SK-N-SH treated with all-trans-retinoic acid at 6 μM for 48 hours (cell line): ENCODE measurements at regions not wholly inside any gene's neighbourhood (a gene's known extent, or its start where the extent isn't known, plus 50 kb on each side); places are given as distances from the start of the nearest gene placed in this dataset.
"Not testable (repeated sequence)": the region's sequence is repeated elsewhere in the genome, so short reads cannot be mapped to it uniquely, and the experiment has no call there.

Experiments used
- BACH2 ChIP-seq: fragments of 250-450 bp; sonication (Bioruptor Pico); IDR thresholded peaks from 2 replicates; pipeline ENCODE4 v1.9.0; 2021; ENCODE audit warnings: mild to moderate bottlenecking, borderline replicate concordance
- OSR1 ChIP-seq: fragments of 250-450 bp; sonication (Bioruptor Pico); IDR thresholded peaks from 2 replicates; pipeline ENCODE4 v1.8.0; 2022; ENCODE audit warnings: moderate library complexity, mild to moderate bottlenecking, inconsistent platforms
- PATZ1 ChIP-seq: fragments of 250-450 bp; sonication (Bioruptor Pico); IDR thresholded peaks from 2 replicates; pipeline ENCODE4 v1.8.0; 2020; ENCODE audit warnings: mild to moderate bottlenecking, moderate library complexity, borderline replicate concordance
- POU6F1 ChIP-seq: fragments of 250-450 bp; sonication (Bioruptor Pico); IDR thresholded peaks from 2 replicates; pipeline ENCODE4 v1.8.0; 2021; ENCODE audit warnings: low read depth, mild to moderate bottlenecking, moderate library complexity, borderline replicate concordance
- RARB ChIP-seq: fragments of 250-450 bp; sonication (Bioruptor Pico); IDR thresholded peaks from 2 replicates; pipeline ENCODE4 v1.8.0; 2021; ENCODE audit warnings: mild to moderate bottlenecking, moderate library complexity
- SNAI2 ChIP-seq: fragments of 250-450 bp; sonication (Bioruptor Pico); IDR thresholded peaks from 2 replicates; pipeline ENCODE4 v1.5.0; 2020; ENCODE audit warnings: mild to moderate bottlenecking, moderate library complexity
- TSHZ2 ChIP-seq: fragments of 250-450 bp; sonication (Bioruptor Pico); IDR thresholded peaks from 2 replicates; pipeline ENCODE4 v1.5.0; 2020; ENCODE audit warnings: mild to moderate bottlenecking, moderate library complexity
- ZFP30 ChIP-seq: fragments of 450-650 bp; formaldehyde crosslinking; IDR thresholded peaks from 2 replicates; pipeline ENCODE4 v1.5.0; 2022; ENCODE audit warnings: mild to moderate bottlenecking, moderate library complexity

- TF ChIP-seq BACH2 (CRISPR knock-in tag); PATZ1 (CRISPR knock-in tag); TSHZ2; ZFP30; RARB (CRISPR knock-in tag); OSR1 (CRISPR knock-in tag); POU6F1; SNAI2 (CRISPR knock-in tag): not testable (repeated sequence)
These were observed 69.7 kb upstream of the TP53BP2 start for GRCh38 chr1:223915476-223915875.
